T-helper 17 cell (primary cell): ENCODE measurements at regions not wholly inside any gene's neighbourhood (a gene's known extent, or its start where the extent isn't known, plus 50 kb on each side); places are given as distances from the start of the nearest gene placed in this dataset.

Experiments used
- ATAC-seq: fragments of 150-1000 bp; cut with Tn5 transposase; 2 replicates; pipeline ENCODE4 v1.10.0; 2021; ENCODE audit warnings: mild to moderate bottlenecking, moderate library complexity
- DNase-seq, 3 donors: peaks; one replicate each; pipeline versions ENCODE4 v3.0.0 to v3.0.0-alpha.2; 2020 to 2021
- H3K9me3 ChIP-seq: one replicate; pipeline ENCODE4 v1.7.0; 2013; ENCODE audit warnings: low read length, mild to moderate bottlenecking; ENCODE audit not compliant: control insufficient read depth, poor library complexity, severe bottlenecking
- H3K27ac Mint-ChIP-seq: one replicate; pipeline ENCODE4 v1.8.0; 2022; ENCODE audit warnings: mild to moderate bottlenecking, moderate library complexity, mixed read lengths
- H3K27me3 Mint-ChIP-seq: one replicate; pipeline ENCODE4 v1.8.0; 2022; ENCODE audit warnings: mixed read lengths
- H3K36me3 Mint-ChIP-seq: one replicate; pipeline ENCODE4 v1.8.0; 2022; ENCODE audit warnings: low read depth, mixed read lengths
- H3K4me1 Mint-ChIP-seq: one replicate; pipeline ENCODE4 v1.8.0; 2022; ENCODE audit warnings: mild to moderate bottlenecking, mixed read lengths
- H3K4me3 Mint-ChIP-seq: one replicate; pipeline ENCODE4 v1.8.0; 2022; ENCODE audit warnings: mild to moderate bottlenecking, moderate library complexity, mixed read lengths

DNA sequence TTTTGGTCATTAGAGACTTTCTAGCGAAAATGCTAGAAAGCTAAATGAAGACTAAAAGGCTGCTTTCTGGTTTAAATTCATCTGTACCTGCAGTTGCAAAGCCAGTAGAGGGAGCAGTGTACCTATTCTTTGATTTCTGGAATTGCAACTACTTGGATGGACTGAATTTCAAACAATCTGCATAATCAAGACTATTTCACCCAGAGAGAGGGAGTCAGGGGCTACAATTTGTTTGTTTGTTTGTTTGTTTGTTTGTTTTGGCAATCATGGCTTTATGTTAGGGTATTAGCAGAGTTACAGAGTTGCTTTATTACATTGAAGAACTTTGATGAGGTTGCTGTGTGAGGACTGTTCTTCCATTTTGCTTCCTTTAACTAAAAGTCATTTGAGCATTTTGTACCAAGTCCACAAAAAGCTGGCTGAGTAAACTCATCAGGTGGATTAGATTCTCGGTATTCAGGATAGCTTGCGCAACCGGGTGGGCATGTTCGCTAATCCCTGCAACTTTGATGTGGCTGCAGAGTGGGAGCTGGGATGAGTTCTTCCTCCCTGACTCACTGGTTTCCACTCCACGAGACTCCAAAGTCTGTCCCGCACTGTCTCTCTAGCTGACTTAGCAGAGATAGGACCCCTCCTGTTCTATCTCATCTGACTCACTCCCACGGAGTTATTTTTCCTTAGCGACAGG is 80.0 kb upstream of the TUT7 start:
- H3K4me1 Mint-ChIP-seq: no peaks in the 10 kb centered on the region
- H3K27ac Mint-ChIP-seq: no peak overlapping the region
- H3K27me3 Mint-ChIP-seq: peaks cover 27% of the 10 kb centered on the region

GRCh38 chr9:86424251-86424891 is 70.2 kb upstream of the TUT7 start:
- ATAC-seq: no peak
- Mint-ChIP-seq H3K4me3 (no peak overlapping the region), H3K36me3 (peaks cover 2% of the 10 kb centered on the region), H3K4me1 (no peaks in the 10 kb centered on the region), H3K27ac (no peak overlapping the region), H3K27me3 (peaks cover 39% of the 10 kb centered on the region)
- no peak for DNase-seq
- H3K9me3 ChIP-seq: no peaks in the 10 kb centered on the region

More for the DNA sequence above, 80.0 kb upstream of the TUT7 start:
- H3K4me3 Mint-ChIP-seq: no peak overlapping the region
- H3K36me3 Mint-ChIP-seq: no peaks in the 10 kb centered on the region
- no peaks in the 10 kb centered on the region for H3K9me3 ChIP-seq
- no peak for DNase-seq
- ATAC-seq: no peak

GRCh38 chr9:86413971-86414880 is 60.0 kb upstream of the TUT7 start:
- H3K27me3 Mint-ChIP-seq: peaks cover 37% of the 10 kb centered on the region
- ATAC-seq (no peak), DNase-seq (no peak)
- H3K36me3 Mint-ChIP-seq: no peaks in the 10 kb centered on the region
- H3K4me1 Mint-ChIP-seq: no peaks in the 10 kb centered on the region
- H3K27ac Mint-ChIP-seq: no peak overlapping the region
- no peak overlapping the region for H3K4me3 Mint-ChIP-seq
- H3K9me3 ChIP-seq: no peaks in the 10 kb centered on the region

- Mint-ChIP-seq H3K4me3 (no peak overlapping the region), H3K27ac (no peak overlapping the region), H3K36me3 (no peaks in the 10 kb centered on the region), H3K4me1 (peaks cover 4% of the 10 kb centered on the region), H3K27me3 (peaks cover 55% of the 10 kb centered on the region)
- ATAC-seq (no peak), DNase-seq (no peak)
- H3K9me3 ChIP-seq: no peaks in the 10 kb centered on the region
Measured at GRCh38 chr9:86410281-86410680, 56.1 kb upstream of the TUT7 start.

- no peak for DNase-seq
- H3K9me3 ChIP-seq: no peaks in the 10 kb centered on the region
- Mint-ChIP-seq H3K4me1 (peaks cover 4% of the 10 kb centered on the region), H3K27ac (no peak overlapping the region), H3K36me3 (no peaks in the 10 kb centered on the region), H3K4me3 (no peak overlapping the region), H3K27me3 (peaks cover 71% of the 10 kb centered on the region)
- no peak for ATAC-seq
Measured at GRCh38 chr9:86408121-86408520, 53.9 kb upstream of the TUT7 start.

- H3K4me1 Mint-ChIP-seq: peaks cover 8% of the 10 kb centered on the region
- peaks cover 71% of the 10 kb centered on the region for H3K27me3 Mint-ChIP-seq
- H3K36me3 Mint-ChIP-seq: no peaks in the 10 kb centered on the region
- no peak for ATAC-seq
- no peak overlapping the region for H3K27ac Mint-ChIP-seq
- H3K4me3 Mint-ChIP-seq: no peak overlapping the region
- no peak for DNase-seq
- no peaks in the 10 kb centered on the region for H3K9me3 ChIP-seq
Measured at GRCh38 chr9:86407022-86407421, 52.8 kb upstream of the TUT7 start.

- ATAC-seq: no peak
- H3K9me3 ChIP-seq: no peaks in the 10 kb centered on the region
- peaks cover 72% of the 10 kb centered on the region for H3K27me3 Mint-ChIP-seq
- no peak for DNase-seq
- H3K27ac Mint-ChIP-seq: no peak overlapping the region
- H3K4me3 Mint-ChIP-seq: no peak overlapping the region
- no peaks in the 10 kb centered on the region for H3K36me3 Mint-ChIP-seq
- peaks cover 8% of the 10 kb centered on the region for H3K4me1 Mint-ChIP-seq
Measured at GRCh38 chr9:86406366-86406765, 52.2 kb upstream of the TUT7 start.

DNA sequence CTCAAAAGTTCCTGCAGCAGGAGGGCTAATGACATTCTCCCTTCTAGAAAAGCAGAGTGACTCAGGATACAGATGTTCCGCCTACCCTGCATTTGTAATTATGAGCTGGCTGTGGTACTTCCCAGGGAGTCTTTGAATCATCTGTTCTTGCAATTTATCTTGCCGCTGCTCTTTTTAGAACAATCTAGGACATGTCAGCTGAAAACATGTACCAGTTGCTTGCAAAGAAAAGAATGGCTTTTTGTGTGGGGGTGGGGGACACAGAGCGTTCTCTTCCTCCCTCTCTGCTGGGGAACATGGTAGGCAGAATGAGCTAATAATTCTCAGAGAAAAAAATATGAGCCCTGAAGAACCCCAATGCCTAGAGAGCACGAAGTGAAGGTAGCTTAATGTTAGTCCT is 51.7 kb upstream of the TUT7 start:
- DNase-seq: no peak
- no peak for ATAC-seq
- no peaks in the 10 kb centered on the region for H3K36me3 Mint-ChIP-seq
- peaks cover 8% of the 10 kb centered on the region for H3K4me1 Mint-ChIP-seq
- no peak overlapping the region for H3K27ac Mint-ChIP-seq
- H3K27me3 Mint-ChIP-seq: peaks cover 70% of the 10 kb centered on the region
- no peak overlapping the region for H3K4me3 Mint-ChIP-seq
- H3K9me3 ChIP-seq: no peaks in the 10 kb centered on the region

GRCh38 chr9:86405086-86405491 is 50.9 kb upstream of the TUT7 start:
- Mint-ChIP-seq H3K27ac (no peak overlapping the region), H3K4me1 (peaks cover 8% of the 10 kb centered on the region), H3K4me3 (no peak overlapping the region), H3K27me3 (peaks cover 69% of the 10 kb centered on the region), H3K36me3 (no peaks in the 10 kb centered on the region)
- ATAC-seq: no peak
- no peaks in the 10 kb centered on the region for H3K9me3 ChIP-seq
- DNase-seq: no peak
